ENCODE measurements at regions not wholly inside any gene's neighbourhood (a gene's known extent, or its start where the extent isn't known, plus 50 kb on each side); places are given as distances from the start of the nearest gene placed in this dataset.
"Not testable (repeated sequence)": the region's sequence is repeated elsewhere in the genome, so short reads cannot be mapped to it uniquely, and the experiment has no call there.

DNA sequence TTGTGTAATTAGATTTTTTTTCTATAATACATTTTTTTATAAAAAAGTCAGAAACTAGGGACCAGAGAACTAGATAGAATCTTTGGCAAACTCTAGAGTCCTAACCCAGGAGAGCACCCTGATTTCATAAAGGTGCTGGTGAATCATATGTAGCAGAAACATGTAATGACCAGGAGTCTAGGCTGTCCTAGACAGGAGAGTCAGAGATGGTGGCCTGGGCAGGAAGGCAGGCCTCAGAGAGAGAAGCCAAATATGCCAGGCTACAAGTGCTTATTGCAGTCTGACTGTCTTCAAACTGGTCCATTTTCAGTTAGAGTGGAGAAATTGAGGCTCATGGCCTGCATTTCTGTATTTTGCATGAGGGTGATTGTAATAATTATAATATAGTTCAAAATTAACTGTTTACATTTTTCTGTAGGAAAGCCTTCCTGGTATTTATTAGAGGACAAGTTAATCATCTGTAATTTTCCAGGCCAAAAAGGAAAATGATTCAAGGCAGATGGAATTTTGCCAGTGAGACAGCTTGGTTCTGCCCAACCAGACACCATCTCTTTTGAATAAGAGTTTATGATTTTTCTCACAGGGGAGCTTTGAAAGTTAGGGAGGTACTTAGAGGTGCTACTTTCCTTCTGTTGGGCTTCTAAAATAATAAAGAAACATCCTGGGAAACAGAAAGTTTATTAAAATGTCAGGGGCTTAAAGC lies 129.8 kb downstream of the S1PR1 start:
- DNase-seq (ENCODE audit: low read depth in 1 of 2, low spot score in 1 of 2), result no peak

DNA sequence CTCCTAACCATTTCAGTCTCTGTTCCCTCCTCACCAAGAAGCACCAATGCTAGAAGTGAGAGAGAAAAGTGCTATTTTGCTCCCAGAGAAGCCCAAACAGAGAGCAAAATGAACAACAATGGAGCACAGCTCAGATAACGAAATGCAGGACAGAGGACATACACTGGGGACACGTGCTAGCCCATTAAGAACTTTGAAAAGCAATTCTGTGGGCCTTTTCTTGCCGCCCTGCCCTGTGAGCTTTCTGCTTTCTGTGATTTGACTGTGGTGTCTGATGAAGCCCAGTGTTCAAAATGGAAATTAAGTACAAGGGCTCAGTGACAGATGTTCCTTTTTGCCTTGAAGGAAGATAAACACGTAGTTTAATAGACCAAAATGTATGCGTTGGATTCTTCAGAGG lies 130.8 kb downstream of the S1PR1 start:
- no peak for DNase-seq (ENCODE audit: low read depth in 1 of 2, low spot score in 1 of 2)

DNA sequence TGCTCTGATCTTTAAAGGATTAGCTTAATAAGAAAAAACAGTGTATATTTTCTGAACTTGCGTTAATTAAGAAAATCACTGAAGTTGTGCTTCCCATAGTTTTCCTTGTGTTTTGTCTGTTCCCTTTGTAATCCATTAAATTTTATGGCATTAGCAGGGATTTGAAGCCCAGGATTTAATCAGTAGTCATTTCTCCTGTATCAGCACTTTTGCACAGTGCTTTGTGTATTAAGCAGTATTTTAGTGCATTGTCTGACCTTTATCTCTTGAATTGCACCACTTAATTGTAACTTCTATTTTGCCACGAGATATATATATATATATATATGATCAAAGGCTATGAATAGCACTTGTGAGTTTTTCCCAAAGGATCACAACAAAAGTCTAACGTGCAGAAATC lies 133.7 kb downstream of the S1PR1 start:
- no peak for DNase-seq (ENCODE audit: low read depth in 1 of 2, low spot score in 1 of 2)

DNA sequence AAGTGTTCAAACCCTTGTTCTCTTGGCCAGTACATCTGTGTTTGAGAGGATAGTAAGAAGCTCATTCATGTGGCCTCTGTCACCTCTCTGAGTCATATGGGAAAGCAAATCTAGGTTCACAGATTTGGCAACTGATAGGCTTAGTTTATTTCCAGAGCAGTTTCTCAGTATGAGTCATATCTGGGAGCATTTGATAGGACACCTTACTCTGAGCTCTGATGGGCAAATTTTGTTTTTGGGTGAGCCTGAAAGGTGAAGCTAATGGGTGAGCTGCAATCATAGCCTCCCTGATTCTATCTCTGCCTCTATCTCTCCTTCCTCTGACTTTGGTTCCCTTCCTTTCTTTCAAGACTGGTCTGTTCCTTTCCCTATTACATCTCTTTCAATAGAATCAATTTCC lies 134.4 kb downstream of the S1PR1 start:
- DNase-seq (ENCODE audit: low read depth in 1 of 2, low spot score in 1 of 2), result no peak

- no peak for DNase-seq (ENCODE audit: low read depth in 1 of 2, low spot score in 1 of 2)
These were observed 136.8 kb downstream of the S1PR1 start for GRCh38 chr1:101373570-101373969.

GRCh38 chr1:101375448-101375847 lies 138.6 kb downstream of the S1PR1 start:
- DNase-seq (ENCODE audit: low read depth in 1 of 2, low spot score in 1 of 2), result not testable (repeated sequence)

GRCh38 chr1:101376121-101377083 lies 139.6 kb downstream of the S1PR1 start:
- DNase-seq (ENCODE audit: low read depth in 1 of 2, low spot score in 1 of 2), result no peak

- no peak for DNase-seq (ENCODE audit: low read depth in 1 of 2, low spot score in 1 of 2)
These were observed 140.4 kb downstream of the S1PR1 start for GRCh38 chr1:101377084-101377835.

DNA sequence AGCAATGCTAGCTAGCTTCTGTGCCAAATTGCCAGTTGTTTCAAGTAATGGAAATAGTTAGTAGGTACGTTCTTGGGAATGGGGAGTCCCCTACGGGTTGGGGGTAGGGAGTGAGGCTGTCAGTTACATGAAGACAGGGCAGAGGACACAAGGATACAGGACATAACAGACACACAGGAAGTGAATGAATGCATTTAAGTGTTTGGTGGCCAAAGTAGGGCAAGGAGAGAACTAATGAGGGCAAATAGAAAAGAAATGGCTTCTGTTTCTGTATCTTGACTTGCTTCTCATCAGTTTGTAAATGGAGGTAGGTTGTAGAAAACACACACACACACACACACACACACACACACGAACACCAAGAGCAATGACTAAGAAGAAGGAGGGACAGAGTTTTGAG lies 142.2 kb downstream of the S1PR1 start:
- no peak for DNase-seq (ENCODE audit: low read depth in 1 of 2, low spot score in 1 of 2)

DNA sequence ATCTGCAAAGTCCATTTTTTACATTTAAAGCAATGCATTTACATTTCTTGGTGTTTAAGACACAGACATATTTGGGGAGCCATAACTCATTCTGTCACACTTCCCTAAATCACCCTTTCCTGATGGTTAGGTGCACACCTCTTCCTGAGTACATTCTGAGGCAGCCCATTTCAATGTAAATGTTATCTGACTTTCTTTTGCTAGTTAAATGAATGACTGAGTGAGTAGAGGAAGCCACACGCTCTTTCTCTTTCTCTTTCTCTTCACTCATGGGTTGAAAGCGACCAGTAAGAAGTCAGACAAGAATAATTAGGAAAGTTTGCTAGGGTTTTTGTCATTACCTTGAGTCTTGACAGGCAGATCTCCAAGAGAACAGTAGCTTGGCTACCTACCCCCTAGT lies 143.1 kb downstream of the S1PR1 start:
- no peak for DNase-seq (ENCODE audit: low read depth in 1 of 2, low spot score in 1 of 2)

DNA sequence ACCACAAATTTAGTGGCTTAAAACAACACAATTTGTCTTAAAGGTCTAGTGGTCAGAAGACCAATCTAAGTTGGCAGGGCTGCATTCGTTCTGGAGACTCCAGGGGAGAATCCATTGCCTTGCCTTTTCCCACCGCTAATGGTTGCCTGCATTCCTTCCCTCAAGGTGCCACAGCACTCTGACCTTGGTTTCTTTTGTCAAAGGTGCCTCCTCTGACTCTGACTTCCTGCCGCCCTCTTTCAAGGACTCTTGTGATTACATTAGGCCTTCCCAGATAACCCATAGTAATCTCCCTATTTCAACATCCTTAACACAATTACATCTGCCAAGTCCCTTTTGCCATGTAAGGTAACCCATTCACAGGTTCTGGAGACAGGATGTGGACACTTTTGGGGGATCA lies 145.3 kb downstream of the S1PR1 start:
- no peak for DNase-seq (ENCODE audit: low read depth in 1 of 2, low spot score in 1 of 2)

GRCh38 chr1:101388904-101389546 lies 152.2 kb downstream of the S1PR1 start:
- DNase-seq (ENCODE audit: low read depth in 1 of 2, low spot score in 1 of 2), result no peak

- no peak for DNase-seq (ENCODE audit: low read depth in 1 of 2, low spot score in 1 of 2)
These were observed 152.7 kb downstream of the S1PR1 start for GRCh38 chr1:101389547-101389929.

DNA sequence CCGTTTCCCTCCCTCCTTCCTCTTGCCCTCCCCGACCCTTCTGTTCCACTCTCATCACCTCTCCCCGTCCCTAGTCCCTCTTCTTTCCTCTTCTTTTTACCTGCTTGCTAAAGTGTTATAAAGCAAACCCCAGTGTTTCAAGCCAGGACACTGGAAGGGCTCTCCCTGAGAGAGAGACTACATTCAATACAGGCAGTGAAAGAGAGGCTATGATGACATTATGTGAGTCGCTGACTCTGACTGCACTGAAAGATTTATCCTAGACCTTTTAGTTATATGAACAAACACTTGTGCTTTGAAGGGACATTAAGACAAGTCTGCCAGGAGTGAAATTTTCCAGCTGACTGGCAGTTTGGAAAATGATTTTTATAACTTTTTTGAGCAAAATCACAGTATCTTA lies 155.7 kb downstream of the S1PR1 start:
- no peak for DNase-seq (ENCODE audit: low read depth in 1 of 2, low spot score in 1 of 2)

GRCh38 chr1:101394041-101394440 lies 157.2 kb downstream of the S1PR1 start:
- no peak for DNase-seq (ENCODE audit: low read depth in 1 of 2, low spot score in 1 of 2)

DNA sequence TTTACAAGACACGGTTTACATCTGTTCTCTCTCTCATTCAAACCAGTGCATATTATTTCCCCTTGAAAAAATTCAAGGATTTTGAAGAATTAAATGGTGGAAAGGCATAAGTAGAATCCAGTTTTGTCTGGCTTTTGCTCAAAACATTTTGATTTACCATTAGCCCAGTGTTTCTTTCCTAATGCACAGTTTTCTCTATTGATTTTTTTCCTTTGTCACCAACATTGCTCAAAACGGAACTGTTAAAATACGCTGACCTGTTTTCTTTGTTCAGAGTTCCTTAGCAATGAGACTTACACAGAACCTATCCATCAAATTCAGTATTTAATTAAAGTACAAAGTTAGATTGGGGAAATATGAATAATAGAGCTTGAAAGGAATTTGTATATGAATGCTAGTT lies 162.4 kb downstream of the S1PR1 start:
- no peak for DNase-seq (ENCODE audit: low read depth in 1 of 2, low spot score in 1 of 2)

- no peak for DNase-seq (ENCODE audit: low read depth in 1 of 2, low spot score in 1 of 2)
These were observed 169.5 kb downstream of the S1PR1 start for GRCh38 chr1:101406271-101406670.

GRCh38 chr1:101406681-101407080 lies 169.9 kb downstream of the S1PR1 start:
- DNase-seq (ENCODE audit: low read depth in 1 of 2, low spot score in 1 of 2), result no peak

- no peak for DNase-seq (ENCODE audit: low read depth in 1 of 2, low spot score in 1 of 2)
These were observed 170.8 kb downstream of the S1PR1 start for GRCh38 chr1:101407505-101408211.

DNA sequence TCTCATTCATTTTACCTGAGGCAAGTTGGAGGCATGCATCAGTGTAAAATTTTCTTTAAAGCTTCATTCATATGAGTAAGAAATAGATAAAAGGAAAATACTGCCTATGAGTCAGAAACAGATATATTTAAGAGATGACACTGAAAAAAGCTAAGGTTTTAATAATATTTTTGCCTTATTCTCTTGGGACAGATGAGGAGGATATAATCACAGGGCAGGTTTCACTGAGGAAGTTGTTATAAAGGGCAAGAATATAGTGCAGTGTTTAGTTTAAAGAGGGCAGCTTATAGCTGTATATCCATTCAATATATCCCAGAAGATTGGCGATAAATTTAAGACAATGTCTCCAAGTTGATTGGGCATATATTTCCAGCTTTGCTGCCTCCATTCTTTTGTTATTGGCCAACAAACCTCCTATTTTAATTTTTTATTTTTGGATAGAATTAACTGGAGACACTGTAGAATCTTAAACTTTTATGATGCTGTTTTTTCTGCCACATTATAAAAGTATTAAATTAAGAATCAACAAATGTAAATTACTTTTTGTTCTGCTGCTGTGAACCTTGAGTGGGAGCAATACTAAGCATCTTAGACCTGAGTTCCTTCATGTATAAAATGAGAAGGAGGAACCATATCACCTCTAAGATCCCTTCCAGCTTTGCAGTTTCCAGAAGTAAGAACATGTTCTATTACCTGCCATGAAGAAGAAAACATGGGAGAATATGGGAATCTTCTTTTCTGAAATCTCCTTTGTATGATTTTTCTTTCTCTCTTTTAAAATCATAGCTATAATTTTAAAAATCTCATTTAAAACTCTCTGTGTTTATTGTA lies 171.6 kb downstream of the S1PR1 start:
- no peak for DNase-seq (ENCODE audit: low read depth in 1 of 2, low spot score in 1 of 2)

Measured in stimulated activated CD4-positive, alpha-beta T cell treated with anti-CD3 and anti-CD28 coated beads, Interleukin-15, amount 100 ng/mL, for 1 hour (primary cell).